ENCODE measurements at regions not wholly inside any gene's neighbourhood (a gene's known extent, or its start where the extent isn't known, plus 50 kb on each side); places are given as distances from the start of the nearest gene placed in this dataset.

GRCh38 chr21:15457965-15458364 lies 271.8 kb upstream of the USP25 start:
- no peak for ATAC-seq
- H3K4me3 ChIP-seq, result no peak overlapping the region
- H3K9me3 ChIP-seq, result no peaks in the 10 kb centered on the region
- WGBS, 4 donors, result 86 to 92% (median 89%) methylated on average over 3 of the region's 3 CpGs
- H3K27me3 ChIP-seq, result no peaks in the 10 kb centered on the region
- H3K27ac ChIP-seq, result no peak overlapping the region
- no peaks in the 10 kb centered on the region for H3K4me1 ChIP-seq
- no peak for DNase-seq
- H3K36me3 ChIP-seq, result no peaks in the 10 kb centered on the region
- intact Hi-C loops (cut with DNase I), result no loop called here
- no peak for TF ChIP-seq CTCF (IDR thresholded peaks at IDR 0.05)
- no peak for TF ChIP-seq POLR2A (IDR thresholded peaks at IDR 0.05)

GRCh38 chr21:15462092-15462491 lies 267.7 kb upstream of the USP25 start:
- no peak overlapping the region for H3K4me3 ChIP-seq
- H3K36me3 ChIP-seq, result no peaks in the 10 kb centered on the region
- H3K27me3 ChIP-seq, result no peaks in the 10 kb centered on the region
- ATAC-seq, result no peak
- H3K27ac ChIP-seq, result no peak overlapping the region
- H3K9me3 ChIP-seq, result no peaks in the 10 kb centered on the region
- TF ChIP-seq POLR2A (IDR thresholded peaks at IDR 0.05) (no peak), CTCF (IDR thresholded peaks at IDR 0.05) (no peak)
- H3K4me1 ChIP-seq, result no peaks in the 10 kb centered on the region
- 58 to 76% (median 64%) methylated on average over 1 of the region's 1 CpG for WGBS, 4 donors
- DNase-seq, result no peak
- intact Hi-C loops (cut with DNase I), result loop anchor here in 2 of 10 donors (10.0 kb wide), 2 partner anchors 57 to 217 kb away; no protein-coding TSS in a partner anchor

- no peak overlapping the region for H3K4me3 ChIP-seq
- DNase-seq (no peak), ATAC-seq (no peak)
- no peaks in the 10 kb centered on the region for H3K9me3 ChIP-seq
- WGBS, 4 donors, result 89 to 98% (median 93%) methylated on average over 4 of the region's 4 CpGs
- H3K36me3 ChIP-seq, result no peaks in the 10 kb centered on the region
- no peaks in the 10 kb centered on the region for H3K27me3 ChIP-seq
- H3K27ac ChIP-seq, result no peak overlapping the region
- peaks cover 0 to 7% (median 0%) of the 10 kb centered on the region in 12 donors for H3K4me1 ChIP-seq
- TF ChIP-seq POLR2A (IDR thresholded peaks at IDR 0.05) (no peak), CTCF (IDR thresholded peaks at IDR 0.05) (no peak)
- intact Hi-C loops (cut with DNase I), result loop anchor here in 3 of 10 donors (5.0 to 10.0 kb wide), 4 partner anchors 62 to 1139 kb away; no protein-coding TSS in a partner anchor
These were observed 263.5 kb upstream of the USP25 start for GRCh38 chr21:15466329-15466728.

- no peaks in the 10 kb centered on the region for H3K36me3 ChIP-seq
- peaks cover 0 to 7% (median 0%) of the 10 kb centered on the region in 12 donors for H3K4me1 ChIP-seq
- intact Hi-C loops (cut with DNase I), result loop anchor here in 3 of 10 donors (5.0 to 10.0 kb wide), 4 partner anchors 64 to 1141 kb away; no protein-coding TSS in a partner anchor
- H3K27me3 ChIP-seq, result no peaks in the 10 kb centered on the region
- H3K9me3 ChIP-seq, result no peaks in the 10 kb centered on the region
- TF ChIP-seq CTCF (IDR thresholded peaks at IDR 0.05) (no peak), POLR2A (IDR thresholded peaks at IDR 0.05) (no peak)
- ATAC-seq (no peak), DNase-seq (no peak)
- no peak overlapping the region for H3K27ac ChIP-seq
- H3K4me3 ChIP-seq, result no peak overlapping the region
- WGBS, 4 donors, result 67 to 73% (median 69%) methylated on average over 2 of the region's 2 CpGs
These were observed 261.4 kb upstream of the USP25 start for GRCh38 chr21:15468368-15468767.

Data from heart left ventricle (tissue), 16 donors.